ENCODE measurements at regions not wholly inside any gene's neighbourhood (a gene's known extent, or its start where the extent isn't known, plus 50 kb on each side); places are given as distances from the start of the nearest gene placed in this dataset.
"Not testable (repeated sequence)": the region's sequence is repeated elsewhere in the genome, so short reads cannot be mapped to it uniquely, and the experiment has no call there.

DNA sequence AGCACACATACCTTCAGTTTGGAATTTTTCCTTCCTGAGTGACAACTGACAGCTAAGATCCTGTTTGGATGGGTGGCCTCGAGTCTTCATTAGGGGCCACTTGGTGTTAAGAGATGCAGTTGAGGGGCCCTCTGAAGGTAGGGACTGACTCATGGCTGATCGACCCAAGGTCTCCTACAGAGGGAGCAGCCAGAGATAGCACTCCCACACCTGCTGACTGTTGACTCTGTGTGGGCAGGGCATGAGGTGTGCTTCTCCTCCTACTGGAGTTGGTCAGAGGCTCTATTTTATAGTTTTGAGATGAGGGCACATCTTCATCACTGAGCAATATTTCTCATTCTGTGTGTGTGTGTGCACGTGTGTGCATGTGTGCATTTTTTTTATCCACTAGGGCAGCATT is 378.8 kb upstream of the PODXL start:
- no peak overlapping the region for H3K4me3 ChIP-seq (ENCODE audit: low read length, poor library complexity, severe bottlenecking)
- H3K27me3 ChIP-seq (ENCODE audit: insufficient read depth, low read length, poor library complexity, severe bottlenecking): no peaks in the 10 kb centered on the region
- H4K20me1 ChIP-seq (ENCODE audit: insufficient read depth, low read length, poor library complexity, severe bottlenecking): no peaks in the 10 kb centered on the region
- H3K9me3 ChIP-seq (ENCODE audit: insufficient read depth, low read depth, low read length): no peaks in the 10 kb centered on the region
- no peaks in the 10 kb centered on the region for H3K4me1 ChIP-seq (ENCODE audit: insufficient read depth, low read length, poor library complexity, severe bottlenecking)
- no peak overlapping the region for H3K4me2 ChIP-seq (ENCODE audit: low read depth, low read length, poor library complexity, severe bottlenecking)
- no peak overlapping the region for H2AFZ ChIP-seq (ENCODE audit: low read length)
- H3K36me3 ChIP-seq (ENCODE audit: insufficient read depth, low read length): no peaks in the 10 kb centered on the region
- TF ChIP-seq EZH2phosphoT487 (IDR thresholded peaks at IDR 0.05; ENCODE audit: borderline replicate concordance): no peak
- TF ChIP-seq, protein P1, sequence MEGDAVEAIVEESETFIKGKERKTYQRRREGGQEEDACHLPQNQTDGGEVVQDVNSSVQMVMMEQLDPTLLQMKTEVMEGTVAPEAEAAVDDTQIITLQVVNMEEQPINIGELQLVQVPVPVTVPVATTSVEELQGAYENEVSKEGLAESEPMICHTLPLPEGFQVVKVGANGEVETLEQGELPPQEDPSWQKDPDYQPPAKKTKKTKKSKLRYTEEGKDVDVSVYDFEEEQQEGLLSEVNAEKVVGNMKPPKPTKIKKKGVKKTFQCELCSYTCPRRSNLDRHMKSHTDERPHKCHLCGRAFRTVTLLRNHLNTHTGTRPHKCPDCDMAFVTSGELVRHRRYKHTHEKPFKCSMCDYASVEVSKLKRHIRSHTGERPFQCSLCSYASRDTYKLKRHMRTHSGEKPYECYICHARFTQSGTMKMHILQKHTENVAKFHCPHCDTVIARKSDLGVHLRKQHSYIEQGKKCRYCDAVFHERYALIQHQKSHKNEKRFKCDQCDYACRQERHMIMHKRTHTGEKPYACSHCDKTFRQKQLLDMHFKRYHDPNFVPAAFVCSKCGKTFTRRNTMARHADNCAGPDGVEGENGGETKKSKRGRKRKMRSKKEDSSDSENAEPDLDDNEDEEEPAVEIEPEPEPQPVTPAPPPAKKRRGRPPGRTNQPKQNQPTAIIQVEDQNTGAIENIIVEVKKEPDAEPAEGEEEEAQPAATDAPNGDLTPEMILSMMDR (conservative IDR thresholded peaks at IDR 0.05; ENCODE audit: low read length): no peak
- no peaks in the 10 kb centered on the region for H3K9me2 ChIP-seq (replicated peaks; ENCODE audit: low read depth, low read length)
- no peaks in the 10 kb centered on the region for H3K79me2 ChIP-seq (ENCODE audit: insufficient read depth, low read length)
- no peaks in the 10 kb centered on the region for H3F3A ChIP-seq (ENCODE audit: low read depth)
- no peak overlapping the region for H3K9ac ChIP-seq (ENCODE audit: low read depth, low read length, poor library complexity, severe bottlenecking)

DNA sequence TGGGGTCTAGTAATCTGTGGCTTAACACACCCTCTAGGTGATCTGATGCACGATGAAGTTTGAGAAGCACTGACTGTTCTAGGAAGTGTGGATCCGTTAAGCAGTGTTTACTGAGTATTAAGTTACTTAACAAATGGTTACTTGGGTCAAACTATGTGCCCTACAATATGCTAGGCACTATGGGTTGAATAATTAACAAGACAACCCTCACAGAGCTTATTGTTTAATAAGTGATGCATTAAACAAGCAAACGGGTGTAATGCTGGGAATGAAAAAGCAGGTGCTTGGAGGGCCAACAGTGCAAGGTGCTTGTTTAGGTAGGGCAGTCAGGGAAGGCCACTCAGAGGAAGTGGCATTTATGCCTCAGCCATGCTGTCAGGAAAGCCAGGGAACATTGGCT is 378.0 kb upstream of the PODXL start:
- Histone ChIP-seq H3K9me3 (ENCODE audit: insufficient read depth, low read depth, low read length) (no peaks in the 10 kb centered on the region), H3K4me1 (ENCODE audit: insufficient read depth, low read length, poor library complexity, severe bottlenecking) (no peaks in the 10 kb centered on the region), H3K79me2 (ENCODE audit: insufficient read depth, low read length) (no peaks in the 10 kb centered on the region), H3K4me3 (ENCODE audit: low read length, poor library complexity, severe bottlenecking) (no peak overlapping the region), H4K20me1 (ENCODE audit: insufficient read depth, low read length, poor library complexity, severe bottlenecking) (no peaks in the 10 kb centered on the region), H3K36me3 (ENCODE audit: insufficient read depth, low read length) (no peaks in the 10 kb centered on the region), H3K9me2 (replicated peaks; ENCODE audit: low read depth, low read length) (no peaks in the 10 kb centered on the region), H3K27me3 (ENCODE audit: insufficient read depth, low read length, poor library complexity, severe bottlenecking) (no peaks in the 10 kb centered on the region), H2AFZ (ENCODE audit: low read length) (no peak overlapping the region), H3K9ac (ENCODE audit: low read depth, low read length, poor library complexity, severe bottlenecking) (no peak overlapping the region), H3F3A (ENCODE audit: low read depth) (no peaks in the 10 kb centered on the region), H3K4me2 (ENCODE audit: low read depth, low read length, poor library complexity, severe bottlenecking) (no peak overlapping the region)
- TF ChIP-seq EZH2phosphoT487 (IDR thresholded peaks at IDR 0.05; ENCODE audit: borderline replicate concordance): no peak
- TF ChIP-seq, protein P1 (conservative IDR thresholded peaks at IDR 0.05; ENCODE audit: low read length): no peak

DNA sequence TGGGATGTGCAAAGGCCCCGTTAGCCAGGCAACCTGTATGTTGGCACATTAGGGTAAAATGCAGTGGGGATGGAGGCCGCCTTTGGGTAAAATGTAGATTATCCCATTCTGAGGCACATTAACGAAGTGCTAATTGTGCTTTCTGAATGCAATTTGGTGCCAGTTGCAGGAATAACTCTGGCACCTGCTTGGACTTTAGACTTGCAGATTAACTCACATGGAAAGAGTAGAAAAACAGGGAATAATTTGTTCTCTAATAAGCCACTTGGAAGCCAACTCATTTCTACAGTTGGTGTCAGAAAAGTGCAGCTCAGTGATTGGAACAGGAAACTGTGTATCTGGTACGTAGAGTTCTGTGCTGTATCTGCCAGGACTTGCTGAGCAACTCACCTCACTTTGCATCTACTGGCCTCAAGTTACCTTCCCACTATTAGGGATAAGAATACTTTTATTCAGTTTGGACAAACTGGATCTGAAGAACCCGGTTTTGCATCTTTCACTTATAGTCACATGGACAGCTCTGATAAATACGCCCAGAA is 377.4 kb upstream of the PODXL start:
- TF ChIP-seq EZH2phosphoT487 (IDR thresholded peaks at IDR 0.05; ENCODE audit: borderline replicate concordance): no peak
- TF ChIP-seq, protein P1 (conservative IDR thresholded peaks at IDR 0.05; ENCODE audit: low read length): no peak

DNA sequence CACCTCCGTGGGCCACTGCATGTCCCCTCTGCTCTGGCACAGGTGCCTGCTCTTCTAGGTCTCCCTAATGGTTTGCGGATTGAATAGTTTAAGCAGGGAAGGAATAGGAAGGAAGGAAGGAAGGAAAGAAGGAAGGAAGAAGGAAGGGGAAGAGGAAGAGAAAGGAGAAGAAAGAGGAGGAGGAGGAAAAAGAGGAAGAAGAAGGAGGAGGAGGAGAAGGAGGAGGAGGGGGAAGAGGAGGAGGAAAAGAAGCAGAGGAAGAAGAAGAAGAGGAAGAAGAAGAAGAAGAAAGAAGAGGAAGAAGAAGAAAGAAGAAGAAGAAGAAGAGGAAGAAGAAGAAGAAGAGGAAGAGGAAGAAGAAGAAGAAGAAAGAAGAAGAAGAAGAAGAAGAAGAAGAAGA is 376.8 kb upstream of the PODXL start:
- not testable (repeated sequence) for H3K9me2 ChIP-seq (replicated peaks; ENCODE audit: low read depth, low read length); H3K4me2 ChIP-seq (ENCODE audit: low read depth, low read length, poor library complexity, severe bottlenecking); H3K4me3 ChIP-seq (ENCODE audit: low read length, poor library complexity, severe bottlenecking); H3K4me1 ChIP-seq (ENCODE audit: insufficient read depth, low read length, poor library complexity, severe bottlenecking); H3K79me2 ChIP-seq (ENCODE audit: insufficient read depth, low read length); H4K20me1 ChIP-seq (ENCODE audit: insufficient read depth, low read length, poor library complexity, severe bottlenecking); H3K36me3 ChIP-seq (ENCODE audit: insufficient read depth, low read length); H3K27me3 ChIP-seq (ENCODE audit: insufficient read depth, low read length, poor library complexity, severe bottlenecking); H3K9ac ChIP-seq (ENCODE audit: low read depth, low read length, poor library complexity, severe bottlenecking); H3K9me3 ChIP-seq (ENCODE audit: insufficient read depth, low read depth, low read length); H3F3A ChIP-seq (ENCODE audit: low read depth); H2AFZ ChIP-seq (ENCODE audit: low read length)

More for the DNA sequence above, 377.4 kb upstream of the PODXL start:
- no peaks in the 10 kb centered on the region for H3F3A ChIP-seq (ENCODE audit: low read depth)
- no peaks in the 10 kb centered on the region for H3K79me2 ChIP-seq (ENCODE audit: insufficient read depth, low read length)
- H2AFZ ChIP-seq (ENCODE audit: low read length): no peak overlapping the region
- H3K4me3 ChIP-seq (ENCODE audit: low read length, poor library complexity, severe bottlenecking): no peak overlapping the region
- no peaks in the 10 kb centered on the region for H3K4me1 ChIP-seq (ENCODE audit: insufficient read depth, low read length, poor library complexity, severe bottlenecking)
- H3K9me2 ChIP-seq (replicated peaks; ENCODE audit: low read depth, low read length): no peaks in the 10 kb centered on the region
- no peaks in the 10 kb centered on the region for H4K20me1 ChIP-seq (ENCODE audit: insufficient read depth, low read length, poor library complexity, severe bottlenecking)
- H3K27me3 ChIP-seq (ENCODE audit: insufficient read depth, low read length, poor library complexity, severe bottlenecking): no peaks in the 10 kb centered on the region
- H3K9ac ChIP-seq (ENCODE audit: low read depth, low read length, poor library complexity, severe bottlenecking): no peak overlapping the region
- H3K9me3 ChIP-seq (ENCODE audit: insufficient read depth, low read depth, low read length): no peaks in the 10 kb centered on the region
- no peak overlapping the region for H3K4me2 ChIP-seq (ENCODE audit: low read depth, low read length, poor library complexity, severe bottlenecking)
- H3K36me3 ChIP-seq (ENCODE audit: insufficient read depth, low read length): no peaks in the 10 kb centered on the region
